ENCODE measurements at regions not wholly inside any gene's neighbourhood (a gene's known extent, or its start where the extent isn't known, plus 50 kb on each side); places are given as distances from the start of the nearest gene placed in this dataset.

DNA sequence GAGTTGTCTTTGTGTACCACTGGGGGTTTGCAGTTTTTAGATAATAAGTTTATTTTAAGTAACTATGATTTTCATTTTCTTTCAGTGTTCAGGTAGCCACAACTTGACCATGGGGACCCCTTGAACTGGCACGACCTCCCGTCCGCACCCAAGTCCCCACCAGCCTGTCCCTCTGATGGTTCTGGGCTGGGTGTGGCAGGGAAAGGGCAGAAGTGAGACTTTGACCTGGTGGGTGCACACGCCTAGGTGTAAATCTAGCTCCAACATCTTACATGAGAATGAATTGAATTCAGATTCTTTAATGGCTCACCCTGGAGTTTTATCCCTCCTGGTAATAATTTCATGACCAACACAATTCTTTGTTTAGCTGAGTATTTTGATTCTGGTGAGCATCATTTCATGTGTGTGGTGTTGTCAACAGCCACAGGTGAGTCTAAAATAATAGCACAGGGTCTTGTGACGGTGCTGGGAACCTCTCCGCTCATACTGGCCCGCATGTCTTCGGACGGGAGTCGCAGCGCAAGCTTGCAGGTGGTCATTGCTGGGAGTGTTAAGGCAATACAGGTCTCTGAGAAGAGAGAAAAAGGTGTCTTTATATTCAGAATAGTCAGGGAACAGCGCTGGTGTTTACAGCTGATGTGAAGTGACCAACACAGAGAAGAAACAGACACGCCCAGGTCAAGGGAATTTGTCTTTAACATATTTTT is 50.8 kb upstream of the POFUT2 start:
- intact Hi-C loops (cut with micrococcal nuclease), result no loop called here

DNA sequence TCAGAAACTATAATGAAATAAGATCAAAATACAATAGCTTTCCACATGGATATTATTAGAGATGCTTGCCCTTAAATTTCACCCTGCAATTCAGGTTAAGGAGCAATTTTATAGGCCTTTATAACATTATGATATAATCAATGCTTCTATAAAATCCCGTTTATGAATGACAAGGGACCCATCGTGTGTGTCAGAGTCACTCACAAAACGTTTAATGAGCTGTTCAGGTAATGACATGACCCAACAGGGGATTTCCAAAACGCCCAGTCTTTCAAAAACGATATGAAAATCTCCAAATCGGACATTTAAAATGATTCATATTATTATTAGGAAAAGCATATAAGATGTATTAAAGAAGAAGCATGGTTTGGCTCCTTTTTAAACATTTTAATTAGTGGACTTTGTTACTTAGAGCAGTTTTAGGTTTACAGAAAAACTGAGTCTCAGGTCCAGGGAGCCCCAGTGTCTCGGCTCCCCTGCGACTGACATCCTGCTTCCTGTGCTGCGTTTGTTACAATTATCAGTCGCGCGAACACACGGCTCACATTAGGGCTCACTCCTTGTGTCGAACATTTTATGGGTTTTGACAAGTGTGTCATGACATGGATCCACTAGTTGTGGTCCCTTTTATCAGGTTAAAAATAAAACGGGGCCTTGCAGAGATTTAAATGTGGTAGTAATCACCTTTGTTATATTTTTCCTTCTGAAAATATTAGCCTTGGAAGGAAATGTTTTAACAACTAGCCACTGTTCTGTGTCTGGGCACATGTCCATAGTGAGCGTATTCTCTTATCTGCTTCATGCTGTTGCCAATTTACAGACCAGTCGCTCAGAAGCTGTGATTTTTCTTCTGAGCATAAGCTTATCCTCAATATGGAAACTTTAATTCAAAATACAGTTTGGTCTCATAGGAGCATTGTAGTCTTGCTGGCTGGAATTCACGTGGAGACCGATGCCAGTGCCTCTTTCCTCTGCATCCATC is 52.0 kb upstream of the POFUT2 start:
- intact Hi-C loops (cut with micrococcal nuclease), result no loop called here

DNA sequence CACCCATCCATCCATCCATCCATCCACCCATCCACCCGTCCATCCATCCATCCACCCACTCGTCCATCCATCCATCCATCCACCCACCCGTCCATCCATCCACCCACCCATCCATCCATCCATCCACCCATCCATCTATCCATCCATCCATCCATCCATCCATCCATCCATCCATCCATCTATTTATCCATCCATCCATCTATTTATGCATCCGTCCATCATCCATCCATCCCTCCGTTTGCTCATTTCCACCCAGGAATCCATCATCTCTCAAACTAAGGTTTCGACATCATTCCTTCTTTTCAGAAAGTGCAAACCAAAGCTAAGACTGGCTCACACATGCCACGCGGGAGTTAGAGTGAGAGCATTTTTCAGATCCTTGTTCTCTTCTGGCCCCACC is 52.8 kb upstream of the POFUT2 start:
- intact Hi-C loops (cut with micrococcal nuclease), result no loop called here

DNA sequence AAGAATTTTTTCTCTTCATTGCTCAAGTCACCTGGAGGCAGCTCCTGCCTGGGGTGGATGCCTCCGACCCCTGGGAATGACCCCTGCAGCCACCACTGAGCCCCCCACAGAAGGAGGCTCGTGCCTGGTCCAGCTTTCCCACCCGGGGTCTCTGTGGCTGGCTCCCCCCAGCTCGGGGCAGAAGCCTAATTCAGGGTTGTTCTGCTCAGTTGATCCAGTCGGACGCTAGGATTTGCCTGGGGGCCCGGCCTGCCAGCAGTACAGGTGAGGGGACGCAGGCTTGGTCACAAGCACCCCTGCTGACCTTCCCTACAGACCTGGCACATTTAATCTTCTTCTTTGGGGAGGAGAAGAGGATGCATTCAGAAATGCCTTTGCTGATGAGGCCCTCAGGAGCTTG is 53.6 kb upstream of the POFUT2 start:
- intact Hi-C loops (cut with micrococcal nuclease), result no loop called here

DNA sequence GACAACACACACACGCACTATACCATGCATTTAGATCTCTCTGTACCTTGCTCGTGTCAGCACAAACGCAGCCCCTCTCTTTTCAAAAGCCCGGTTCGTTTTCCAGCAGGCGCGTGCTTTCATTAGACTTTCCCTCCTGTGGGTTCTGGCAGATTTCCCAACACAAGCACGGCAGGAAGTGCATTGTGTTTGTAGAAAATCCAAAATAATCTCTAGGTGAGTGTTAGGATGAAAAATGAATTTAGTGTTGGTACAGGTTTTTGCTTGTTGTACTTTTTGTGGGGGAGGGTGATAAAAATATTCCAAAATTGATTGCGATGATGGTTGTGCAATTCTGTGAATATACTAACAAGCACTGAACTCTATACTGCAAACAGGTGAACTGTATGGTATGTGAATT is 54.1 kb upstream of the POFUT2 start:
- intact Hi-C loops (cut with micrococcal nuclease), result no loop called here

DNA sequence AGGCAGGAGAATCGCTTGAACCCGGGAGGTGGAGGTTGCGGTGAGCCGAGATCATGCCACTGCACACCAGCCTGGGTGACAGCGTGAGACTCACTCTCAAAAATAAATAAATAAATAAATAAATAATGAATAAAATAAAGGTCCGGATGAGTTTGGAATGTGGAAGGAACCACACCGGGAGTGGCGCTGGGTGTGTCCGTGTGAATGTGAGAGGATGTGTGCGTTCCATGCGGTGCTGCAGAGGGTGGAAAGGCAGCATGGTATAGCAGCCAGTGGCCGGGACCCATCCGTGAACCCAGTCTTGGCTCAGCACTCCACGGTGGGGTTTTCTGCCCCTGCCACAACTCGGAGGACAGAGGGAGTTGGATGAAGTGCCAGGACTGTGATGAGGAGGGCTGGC is 56.2 kb upstream of the POFUT2 start:
- intact Hi-C loops (cut with micrococcal nuclease), result no loop called here

DNA sequence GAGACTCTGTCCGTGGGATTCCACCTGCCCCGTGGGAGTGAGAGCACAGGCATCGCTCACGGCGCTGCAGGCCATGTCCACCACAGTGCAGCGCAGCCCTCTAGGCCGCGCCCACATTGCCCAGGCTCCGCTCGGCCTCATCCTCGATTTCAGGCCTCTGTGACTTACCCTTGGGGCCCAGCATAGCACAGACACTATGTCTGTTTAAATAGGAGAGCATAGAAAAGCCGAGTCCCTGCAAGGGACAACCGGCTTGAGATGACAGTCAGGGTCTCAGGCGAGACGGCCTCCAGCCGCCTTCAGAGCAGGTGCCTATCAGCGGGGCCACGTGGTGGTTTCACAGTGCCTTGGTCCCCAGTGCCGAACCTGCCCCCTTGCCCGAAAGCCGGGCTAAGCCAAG is 56.9 kb upstream of the POFUT2 start:
- intact Hi-C loops (cut with micrococcal nuclease), result no loop called here

DNA sequence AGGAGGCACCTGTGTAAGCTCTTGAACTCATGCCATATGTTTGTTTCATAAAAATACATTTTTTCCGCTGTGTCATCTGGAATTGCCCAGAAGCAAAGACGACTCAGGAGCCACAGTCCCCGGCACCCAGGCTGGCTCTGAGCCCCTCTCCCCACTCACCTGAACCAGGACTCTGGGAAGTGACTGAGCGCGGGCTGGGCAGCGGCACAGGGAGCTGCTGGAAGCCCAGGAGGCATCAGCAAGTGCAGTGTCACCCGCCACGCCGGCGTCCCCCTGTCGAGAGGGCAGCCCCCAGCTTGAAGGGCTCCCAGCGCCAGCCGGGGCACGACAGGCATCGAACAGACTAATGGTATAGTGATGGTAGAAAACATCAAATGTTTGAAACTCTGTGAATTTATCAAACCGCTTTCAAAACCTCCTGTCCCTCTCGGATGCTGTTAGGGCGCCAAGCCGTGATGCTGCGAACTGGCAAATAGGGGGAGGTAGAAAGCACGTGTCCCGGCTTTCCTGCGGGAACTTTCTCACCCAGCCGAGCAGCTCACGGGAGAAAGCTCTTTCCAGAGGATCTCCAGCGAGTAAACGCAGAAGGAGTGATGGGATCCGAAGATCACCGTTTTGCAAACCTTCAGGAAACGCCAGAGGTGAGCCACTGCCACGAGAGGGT is 57.8 kb upstream of the COL18A1 start:
- intact Hi-C loops (cut with micrococcal nuclease), result no loop called here

DNA sequence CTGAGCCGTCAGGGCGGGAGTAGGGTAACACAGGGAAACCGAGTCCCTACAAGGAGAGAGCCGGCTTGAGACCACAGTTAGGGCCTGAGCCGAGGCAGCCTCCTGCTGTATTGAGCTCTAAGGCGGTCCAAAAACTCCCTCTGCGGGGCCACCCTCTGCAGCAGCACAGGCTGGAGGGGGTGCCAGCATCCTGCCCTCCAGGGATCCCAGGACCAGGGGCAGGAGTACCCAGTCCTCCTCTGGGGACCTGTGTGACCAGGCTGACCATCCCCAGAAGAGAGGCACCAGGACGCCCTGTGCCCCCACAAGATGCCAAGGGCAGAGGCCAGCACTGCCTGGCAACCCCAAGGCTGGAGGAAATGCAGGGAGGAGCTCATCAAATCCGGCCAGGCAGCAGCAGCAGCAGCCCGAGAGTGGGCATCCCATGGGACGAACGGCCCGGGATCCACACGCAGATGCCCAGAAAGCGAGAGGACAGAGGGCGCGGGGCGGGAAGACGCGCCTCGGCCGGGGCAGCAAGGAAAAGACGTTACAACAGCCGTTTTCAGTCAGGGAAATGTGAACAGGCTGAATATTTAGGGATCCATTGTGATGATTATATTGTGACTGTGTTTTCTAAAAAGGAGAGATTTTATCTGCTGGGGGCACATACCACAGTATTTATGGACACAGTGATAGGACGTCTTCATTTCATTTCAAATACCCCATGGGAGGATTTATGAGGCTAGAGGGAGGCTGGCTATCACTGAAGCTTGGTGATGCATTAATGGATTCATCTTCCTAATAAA is 57.1 kb upstream of the COL18A1 start:
- intact Hi-C loops (cut with micrococcal nuclease), result no loop called here

DNA sequence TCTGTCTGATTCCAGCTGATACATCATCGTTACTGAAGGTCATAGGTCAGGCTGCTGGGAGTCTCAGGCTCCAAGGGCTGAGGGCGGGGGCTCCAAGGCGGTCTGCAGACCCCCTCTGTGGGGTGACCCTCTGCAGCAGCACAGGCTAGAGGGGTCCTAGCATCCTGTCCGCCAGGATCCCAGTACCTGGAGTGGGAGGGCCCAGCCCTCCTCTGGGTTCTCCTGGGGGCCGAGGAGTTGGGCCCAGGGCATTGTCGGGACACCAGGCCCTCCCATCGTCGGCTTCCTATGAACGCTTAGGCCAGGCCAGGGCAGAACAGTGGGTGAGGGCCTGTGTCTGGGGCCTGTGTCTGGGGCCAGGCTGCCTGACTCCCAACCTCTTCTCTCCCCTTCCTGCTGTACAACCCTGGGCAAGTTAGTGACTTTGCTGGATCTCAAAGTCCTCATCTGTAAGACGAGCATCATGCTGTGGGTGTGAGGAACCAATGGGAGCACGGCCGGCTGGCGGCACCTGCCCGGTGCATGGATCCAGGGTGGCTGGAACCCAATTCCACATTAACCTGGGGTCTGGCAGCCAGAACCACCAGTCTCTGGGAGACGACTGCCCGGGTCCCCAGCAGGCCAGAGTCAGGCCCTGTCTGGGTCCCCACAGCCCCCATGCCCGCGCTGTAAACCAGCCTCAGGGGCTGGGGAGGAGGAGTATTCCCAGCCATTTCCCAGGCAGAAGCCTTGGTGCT is 56.2 kb upstream of the COL18A1 start:
- intact Hi-C loops (cut with micrococcal nuclease), result no loop called here

DNA sequence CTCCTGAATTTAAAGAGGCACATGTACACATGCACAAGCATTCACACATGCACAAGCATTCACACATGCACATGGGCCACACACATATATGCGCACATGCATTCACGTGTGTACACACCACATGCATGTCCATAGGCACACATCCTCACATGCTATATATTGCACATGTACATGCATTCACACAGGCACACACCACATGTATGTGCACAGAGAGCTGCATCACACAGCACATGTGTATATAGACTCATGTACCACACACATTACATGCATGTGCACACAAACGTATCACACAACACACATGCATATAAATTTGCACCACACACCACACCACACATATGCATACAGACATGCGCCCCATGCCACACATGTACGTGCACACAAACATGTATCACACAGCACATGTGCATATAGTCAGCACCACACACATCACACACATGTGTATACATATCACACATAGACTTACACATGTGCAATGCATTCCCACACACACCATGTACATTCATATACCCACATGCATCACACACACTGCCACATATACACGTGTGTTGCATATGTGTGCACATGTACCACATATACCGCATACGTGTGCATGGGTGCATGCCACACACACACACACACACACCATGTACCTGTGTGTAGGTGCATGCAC is 54.6 kb upstream of the COL18A1 start:
- intact Hi-C loops (cut with micrococcal nuclease), result loop anchor here (10.0 kb wide), 1 partner anchor 84 kb away; no protein-coding TSS in a partner anchor

DNA sequence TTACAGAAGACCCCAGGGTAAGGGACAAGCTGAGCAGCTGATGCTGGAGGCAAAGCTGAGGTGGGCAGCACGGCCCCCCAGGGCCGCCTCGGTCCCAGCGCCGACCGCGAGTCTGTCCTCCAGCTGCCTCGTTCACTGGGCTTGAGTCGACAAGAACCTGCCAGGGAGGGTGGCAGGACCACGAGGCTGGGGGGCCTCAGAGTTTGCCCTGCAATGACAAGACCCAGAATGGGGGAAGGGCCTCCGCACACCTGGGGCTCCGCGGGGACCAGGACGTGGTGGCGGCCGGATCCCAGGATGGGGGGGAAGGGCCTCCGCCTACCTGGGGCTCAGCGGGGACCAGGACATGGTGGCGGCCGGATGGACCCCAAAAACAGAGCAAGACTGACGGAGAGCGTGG is 53.9 kb upstream of the COL18A1 start:
- intact Hi-C loops (cut with micrococcal nuclease), result loop anchor here (10.0 kb wide), 1 partner anchor 84 kb away; no protein-coding TSS in a partner anchor

DNA sequence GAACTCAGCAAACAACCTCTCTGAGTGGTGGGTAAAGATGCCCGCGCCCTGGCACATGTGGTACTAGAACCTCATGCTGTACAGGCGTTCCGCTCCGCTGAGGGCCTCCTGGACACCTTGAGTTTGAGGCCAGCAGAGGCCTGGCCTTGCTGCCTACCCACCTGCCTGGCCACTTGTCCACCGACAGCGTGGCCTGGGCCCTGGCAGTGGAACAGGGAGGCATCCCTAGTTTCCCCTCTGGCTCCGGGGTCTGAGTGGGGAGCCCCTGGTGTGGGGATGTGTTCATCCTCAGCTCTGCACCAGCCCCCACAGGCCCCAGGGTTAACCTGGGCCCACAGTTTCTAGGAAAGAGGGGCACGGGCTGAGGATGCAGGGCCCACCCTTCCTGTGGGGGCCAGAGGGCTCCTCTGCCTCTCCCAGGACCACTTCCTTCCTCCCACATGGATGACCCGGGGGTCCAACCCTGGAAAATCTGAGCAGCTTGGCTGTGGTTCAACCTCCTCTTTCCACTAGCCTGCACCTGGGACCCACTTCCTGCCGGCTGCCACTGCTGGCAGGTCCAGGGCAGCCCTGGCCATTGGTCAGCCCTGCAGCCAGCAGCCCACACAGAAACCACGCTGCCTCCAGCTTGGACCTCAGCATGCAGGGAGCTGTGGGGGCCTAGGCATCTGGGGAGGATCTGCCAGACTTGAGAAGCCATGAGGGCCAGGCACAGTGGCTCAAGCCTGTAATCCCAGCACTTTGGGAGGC is 53.3 kb upstream of the COL18A1 start:
- intact Hi-C loops (cut with micrococcal nuclease), result loop anchor here (10.0 kb wide), 1 partner anchor 83 kb away; no protein-coding TSS in a partner anchor

DNA sequence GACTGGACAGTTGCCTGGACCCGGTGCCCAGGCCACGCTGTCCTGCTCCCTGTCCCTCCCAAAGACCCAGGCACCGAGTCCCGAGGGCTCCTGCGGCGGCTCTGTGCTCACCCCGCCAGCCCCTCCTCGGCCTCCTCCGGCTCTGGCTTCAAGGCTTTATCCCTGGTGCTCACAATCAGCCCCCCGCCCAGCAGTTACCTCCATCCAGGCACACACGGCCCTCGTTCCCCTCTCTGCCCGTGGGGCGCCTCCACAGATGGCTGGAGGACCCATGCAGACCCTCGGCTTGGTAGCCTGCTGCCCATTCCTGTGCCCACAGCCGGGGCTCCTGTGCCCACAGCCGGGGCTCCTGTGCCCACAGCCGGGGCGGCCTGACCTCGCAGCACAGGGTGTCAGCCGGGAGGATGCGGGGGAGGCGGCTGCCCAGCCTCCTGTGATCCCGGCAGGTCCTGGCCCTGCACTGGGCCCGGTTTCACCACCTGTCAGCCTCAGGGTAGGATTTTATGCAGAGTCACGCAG is 52.3 kb upstream of the COL18A1 start:
- intact Hi-C loops (cut with micrococcal nuclease), result loop anchor here (10.0 kb wide), 1 partner anchor 82 kb away; no protein-coding TSS in a partner anchor

DNA sequence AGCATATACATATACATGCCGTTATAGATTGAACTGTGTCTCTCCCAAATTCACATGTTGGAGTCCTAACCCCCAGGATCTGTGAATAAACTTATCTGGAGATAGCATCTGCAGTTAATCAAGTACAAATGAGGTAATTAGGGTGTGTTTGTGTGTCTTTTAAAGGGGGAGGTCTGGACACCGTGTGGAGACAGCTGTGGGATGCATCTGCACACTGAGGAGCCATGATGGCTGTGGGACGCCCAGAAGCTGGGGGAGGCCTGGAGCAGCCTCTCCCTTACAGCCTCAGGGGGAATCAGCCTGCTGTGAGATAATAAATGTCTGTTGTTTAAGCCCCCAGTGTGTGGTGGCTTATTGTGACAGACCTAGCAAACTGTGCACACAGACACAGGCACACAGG is 51.8 kb upstream of the COL18A1 start:
- intact Hi-C loops (cut with micrococcal nuclease), result loop anchor here (10.0 kb wide), 1 partner anchor 82 kb away; no protein-coding TSS in a partner anchor

DNA sequence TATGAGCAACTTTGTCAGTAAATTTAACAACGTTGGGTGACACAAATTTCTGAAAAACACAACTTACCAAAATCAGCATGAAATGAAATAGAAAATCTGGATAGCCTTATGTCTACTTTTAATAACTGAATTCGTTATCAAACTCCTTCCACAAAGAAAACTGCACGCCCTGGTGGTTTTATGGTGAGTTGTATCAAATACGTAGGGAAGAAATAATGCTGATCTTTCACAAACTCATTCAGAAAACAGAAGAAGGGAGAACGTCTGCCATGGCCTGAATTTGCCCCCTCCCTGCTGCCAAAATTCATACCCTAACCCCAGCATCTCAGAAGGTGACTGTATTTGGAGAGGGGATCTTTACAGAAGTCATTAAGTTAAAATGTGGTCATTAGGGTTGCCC is 50.0 kb upstream of the COL18A1 start:
- intact Hi-C loops (cut with micrococcal nuclease), result loop anchor here (10.0 kb wide), 1 partner anchor 80 kb away; no protein-coding TSS in a partner anchor

Data from T-helper 1 cell treated with Interleukin-12 subunit alpha and Interleukin-12 subunit beta and Interleukin-4 antibody, amounts not matched to agents 30 ng/mL and 1 ng/mL, for 36 hours (primary cell).